Fibroblast of skin of right biceps (primary cell): ENCODE measurements at regions not wholly inside any gene's neighbourhood (a gene's known extent, or its start where the extent isn't known, plus 50 kb on each side); places are given as distances from the start of the nearest gene placed in this dataset.
"Not testable (repeated sequence)": the region's sequence is repeated elsewhere in the genome, so short reads cannot be mapped to it uniquely, and the experiment has no call there.

Experiments used
- DNase-seq: peaks from one replicate; pipeline ENCODE4 v3.0.0-alpha.2; 2013

DNA sequence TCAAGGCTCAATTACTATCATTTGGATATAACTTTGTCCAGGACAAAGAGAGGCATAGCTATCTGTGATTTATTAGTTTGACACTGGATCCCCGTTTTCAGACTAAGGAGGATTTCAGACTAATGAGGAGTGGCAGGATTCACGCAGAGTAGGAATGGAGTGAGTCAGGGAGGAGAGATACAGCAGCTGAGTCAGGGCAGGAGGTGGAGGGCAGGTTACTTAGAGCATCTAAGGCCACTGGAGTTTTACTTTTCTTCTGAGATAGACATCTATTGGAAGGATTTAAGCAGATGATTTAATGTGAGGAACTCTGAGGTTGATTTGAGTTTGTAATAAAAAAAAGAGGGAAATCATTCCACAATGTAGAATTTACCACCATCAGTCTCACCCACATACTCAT lies 110.6 kb downstream of the RPIA start:
- not testable (repeated sequence) for DNase-seq

GRCh38 chr2:88807237-88807962 lies 115.9 kb downstream of the RPIA start:
- DNase-seq: no peak

GRCh38 chr2:88808083-88808482 lies 116.6 kb downstream of the RPIA start:
- no peak for DNase-seq

DNA sequence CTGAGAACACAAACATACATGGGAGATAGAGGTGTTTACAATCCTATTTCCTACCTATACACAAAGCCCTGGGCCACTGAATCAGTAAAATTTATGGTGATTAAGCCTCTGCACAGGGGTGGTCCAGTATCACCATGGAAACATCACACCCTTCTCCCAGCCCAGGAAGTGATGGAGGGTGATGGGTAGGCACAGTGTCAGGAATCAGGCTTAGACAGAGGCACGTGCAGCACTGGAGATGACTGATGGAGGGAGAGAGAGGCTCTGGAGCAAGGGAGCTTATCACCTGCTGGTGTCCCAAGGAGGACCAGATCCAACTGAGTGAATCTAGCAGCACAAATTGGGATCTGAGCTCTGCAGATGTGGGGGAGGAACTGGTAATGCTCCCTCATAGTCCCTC lies 117.2 kb downstream of the RPIA start:
- no peak for DNase-seq

DNA sequence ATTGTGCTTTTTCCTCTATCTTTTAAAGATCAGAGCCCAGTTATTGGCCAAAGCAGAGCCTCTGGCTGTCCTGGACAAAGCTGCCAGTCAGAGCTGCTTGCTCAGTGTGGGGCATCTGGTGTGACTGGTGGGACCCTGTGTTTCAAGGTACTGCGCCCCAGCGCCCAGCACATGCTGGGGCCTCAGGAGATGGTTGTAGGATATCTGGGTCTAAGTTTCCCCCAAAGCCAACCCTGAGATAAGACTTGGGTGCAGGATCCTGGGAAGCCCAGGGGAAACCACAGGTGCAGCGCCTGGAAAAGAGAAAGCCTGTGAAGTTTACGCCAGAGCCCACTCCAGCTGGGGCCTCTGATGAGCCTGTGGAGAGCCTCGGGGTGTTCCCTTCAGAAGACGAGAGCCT lies 117.7 kb downstream of the RPIA start:
- DNase-seq: no peak

DNA sequence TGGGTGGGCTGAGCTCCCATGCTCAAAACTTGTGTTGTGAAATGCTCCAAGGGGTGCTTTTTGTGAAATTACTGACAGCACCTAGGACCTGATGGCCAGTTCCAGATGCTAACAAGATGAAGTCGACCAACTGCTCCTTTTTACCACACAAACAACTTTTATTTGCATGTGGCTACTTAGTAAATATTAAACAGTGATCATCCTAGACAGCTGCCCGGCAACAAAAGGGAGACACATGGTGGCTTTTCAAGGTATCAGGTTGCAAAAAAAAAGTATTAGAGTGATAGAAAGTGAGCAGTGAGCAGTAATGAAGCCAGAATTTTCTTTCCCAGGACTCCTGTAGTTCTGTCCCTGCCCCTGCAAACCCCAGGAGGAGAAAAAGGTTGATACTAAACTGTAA lies 118.5 kb downstream of the RPIA start:
- no peak for DNase-seq

DNA sequence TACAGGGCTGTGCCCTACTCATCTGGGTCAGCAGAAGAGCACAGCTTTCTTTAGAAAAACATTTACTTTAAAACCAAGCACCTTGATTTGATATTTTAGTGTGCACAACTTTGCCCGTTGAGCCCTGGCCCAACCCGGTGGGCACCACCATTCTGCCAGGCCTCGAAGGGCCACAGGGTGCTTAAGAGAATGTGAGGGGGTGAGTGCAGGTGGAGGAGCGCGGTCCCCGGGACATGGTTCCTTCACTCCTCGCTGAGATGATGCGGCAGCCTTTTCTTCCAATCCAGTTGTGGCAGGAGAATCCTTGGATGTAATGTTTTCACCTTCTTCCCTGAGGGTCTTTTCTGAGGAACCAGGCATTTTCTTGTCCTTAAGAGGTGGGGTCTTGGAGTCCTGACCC lies 119.0 kb downstream of the RPIA start:
- DNase-seq: no peak

- DNase-seq: no peak
These were observed 119.8 kb downstream of the RPIA start for GRCh38 chr2:88811233-88811632.

- no peak for DNase-seq
These were observed 120.2 kb downstream of the RPIA start for GRCh38 chr2:88811681-88812080.

- no peak for DNase-seq
These were observed 122.1 kb downstream of the RPIA start for GRCh38 chr2:88813612-88814011.

- no peak for DNase-seq
These were observed 123.8 kb downstream of the RPIA start for GRCh38 chr2:88815282-88815681.

DNA sequence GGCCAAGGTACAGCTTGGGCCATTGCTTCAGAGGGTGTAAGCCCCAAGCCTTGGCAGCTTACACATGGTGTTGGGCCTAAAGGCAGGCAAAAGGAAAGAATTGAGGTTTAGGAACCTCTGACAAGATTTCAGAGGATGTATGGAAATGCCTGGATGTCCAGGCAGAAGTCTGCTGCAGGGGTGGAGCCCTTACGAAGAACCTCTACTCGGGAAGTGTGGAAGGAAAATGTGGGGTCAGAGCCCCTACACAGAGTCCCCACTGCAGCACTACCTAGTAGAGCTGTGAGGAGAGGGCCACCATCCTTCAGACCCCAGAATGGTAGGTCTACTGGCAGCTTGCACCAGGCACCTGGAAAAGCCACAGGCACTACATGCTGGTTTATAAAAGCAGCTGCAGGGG lies 124.2 kb downstream of the RPIA start:
- DNase-seq: no peak

DNA sequence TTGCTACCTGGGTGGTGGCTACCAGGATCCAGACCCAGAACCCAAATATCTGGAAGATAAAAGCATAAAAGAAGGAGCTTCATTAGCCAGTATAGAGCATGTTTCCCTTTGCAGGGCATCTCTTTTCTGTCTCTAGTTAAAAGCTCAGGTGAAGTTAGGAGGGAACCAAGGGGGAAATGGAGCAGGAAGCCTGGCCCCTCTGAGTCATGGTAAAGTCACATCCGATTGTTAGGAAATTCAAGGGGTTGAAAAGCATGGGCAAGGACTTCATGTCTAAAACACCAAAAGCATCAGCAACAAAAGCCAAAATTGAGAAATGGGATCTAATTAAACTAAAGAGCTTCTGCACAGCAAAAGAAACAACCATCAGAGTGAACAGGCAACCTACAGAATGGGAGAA lies 126.9 kb downstream of the RPIA start:
- DNase-seq: no peak

GRCh38 chr2:88824951-88825350 lies 133.5 kb downstream of the RPIA start:
- no peak for DNase-seq

DNA sequence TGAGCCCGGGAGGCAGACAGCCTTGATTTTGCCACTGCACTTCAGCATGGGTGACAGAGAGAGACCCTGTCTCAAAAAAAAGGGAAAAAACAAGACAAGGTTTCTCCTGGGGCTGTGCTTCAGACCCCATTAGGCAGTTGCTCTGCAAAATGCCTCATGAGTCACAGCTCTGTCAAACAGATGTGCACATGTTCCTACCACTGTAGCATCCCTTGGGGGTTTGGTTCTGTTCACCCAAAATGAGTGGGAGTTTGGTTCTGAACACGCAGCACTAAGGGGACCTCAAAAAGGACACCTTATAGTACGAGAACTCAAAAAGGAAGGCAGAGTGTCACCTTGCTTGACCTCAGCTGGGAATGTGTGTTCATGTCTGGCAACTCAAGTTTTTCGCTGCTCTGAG lies 134.9 kb downstream of the RPIA start:
- no peak for DNase-seq

- DNase-seq: no peak
These were observed 136.3 kb downstream of the RPIA start for GRCh38 chr2:88827821-88828220.

GRCh38 chr2:88828397-88829137 lies 137.1 kb downstream of the RPIA start:
- peak; percentile 9 for DNase-seq

- DNase-seq: no peak
These were observed 138.4 kb downstream of the RPIA start for GRCh38 chr2:88829607-88830463.

- DNase-seq: no peak
These were observed 139.8 kb downstream of the RPIA start for GRCh38 chr2:88831071-88831791.

DNA sequence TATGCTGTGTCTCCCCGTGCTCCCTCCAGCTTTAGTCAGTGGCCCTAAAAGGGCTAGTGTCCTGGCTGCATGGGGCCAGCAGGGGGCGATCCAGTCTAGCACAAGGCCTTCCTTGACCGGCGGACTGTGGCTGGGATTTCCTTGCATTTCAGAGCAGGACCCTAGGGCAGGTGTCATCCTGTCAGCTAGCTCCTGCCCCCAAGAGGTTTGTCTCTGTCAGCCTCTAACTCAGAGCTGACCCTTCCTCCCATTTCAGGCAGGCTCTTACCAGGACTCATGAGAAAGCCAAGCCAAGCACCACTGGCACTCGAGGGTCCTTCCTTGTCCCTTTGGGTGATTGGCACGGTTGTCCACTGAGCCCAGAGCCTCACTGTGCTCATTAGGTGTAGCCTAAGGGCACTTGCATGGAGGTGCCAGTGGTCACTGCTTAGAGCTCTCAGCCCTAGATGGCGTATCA lies 140.3 kb downstream of the RPIA start:
- DNase-seq: no peak

GRCh38 chr2:88832311-88832991 lies 141.0 kb downstream of the RPIA start:
- DNase-seq: no peak

- no peak for DNase-seq
These were observed 141.5 kb downstream of the RPIA start for GRCh38 chr2:88832992-88833389.
